ENCODE measurements at regions not wholly inside any gene's neighbourhood (a gene's known extent, or its start where the extent isn't known, plus 50 kb on each side); places are given as distances from the start of the nearest gene placed in this dataset.

DNA sequence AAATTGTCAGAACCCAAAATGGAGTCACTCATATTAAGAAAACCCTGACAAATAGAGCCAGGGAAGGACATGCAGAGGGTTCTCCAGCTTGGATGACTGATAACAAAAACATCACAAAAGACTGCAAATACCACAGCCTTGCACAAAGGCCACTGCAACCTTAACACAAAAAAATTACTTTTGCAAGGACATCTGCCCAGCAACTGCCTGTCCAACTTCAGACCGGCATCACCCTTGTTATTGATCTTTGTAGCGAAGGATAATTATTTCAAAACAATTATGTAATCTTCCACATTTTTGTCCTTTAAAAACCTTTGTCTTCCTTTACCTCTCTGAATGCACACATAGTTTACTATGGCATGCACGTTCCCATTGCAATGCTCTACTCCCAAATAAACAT is 100.6 kb upstream of the TBX3 start:
- TF ChIP-seq, protein P1, sequence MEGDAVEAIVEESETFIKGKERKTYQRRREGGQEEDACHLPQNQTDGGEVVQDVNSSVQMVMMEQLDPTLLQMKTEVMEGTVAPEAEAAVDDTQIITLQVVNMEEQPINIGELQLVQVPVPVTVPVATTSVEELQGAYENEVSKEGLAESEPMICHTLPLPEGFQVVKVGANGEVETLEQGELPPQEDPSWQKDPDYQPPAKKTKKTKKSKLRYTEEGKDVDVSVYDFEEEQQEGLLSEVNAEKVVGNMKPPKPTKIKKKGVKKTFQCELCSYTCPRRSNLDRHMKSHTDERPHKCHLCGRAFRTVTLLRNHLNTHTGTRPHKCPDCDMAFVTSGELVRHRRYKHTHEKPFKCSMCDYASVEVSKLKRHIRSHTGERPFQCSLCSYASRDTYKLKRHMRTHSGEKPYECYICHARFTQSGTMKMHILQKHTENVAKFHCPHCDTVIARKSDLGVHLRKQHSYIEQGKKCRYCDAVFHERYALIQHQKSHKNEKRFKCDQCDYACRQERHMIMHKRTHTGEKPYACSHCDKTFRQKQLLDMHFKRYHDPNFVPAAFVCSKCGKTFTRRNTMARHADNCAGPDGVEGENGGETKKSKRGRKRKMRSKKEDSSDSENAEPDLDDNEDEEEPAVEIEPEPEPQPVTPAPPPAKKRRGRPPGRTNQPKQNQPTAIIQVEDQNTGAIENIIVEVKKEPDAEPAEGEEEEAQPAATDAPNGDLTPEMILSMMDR (IDR thresholded peaks at IDR 0.05; ENCODE audit: poor library complexity, severe bottlenecking) = no peak
- TF ChIP-seq EZH2 (IDR thresholded peaks at IDR 0.05; ENCODE audit: borderline replicate concordance, insufficient read depth, low read length, poor library complexity, severe bottlenecking) = no peak
- TF ChIP-seq POLR2AphosphoS5 (IDR thresholded peaks at IDR 0.05) = no peak
- no peak for TF ChIP-seq RAD21 (conservative IDR thresholded peaks at IDR 0.05)
- TF ChIP-seq, protein P2, sequence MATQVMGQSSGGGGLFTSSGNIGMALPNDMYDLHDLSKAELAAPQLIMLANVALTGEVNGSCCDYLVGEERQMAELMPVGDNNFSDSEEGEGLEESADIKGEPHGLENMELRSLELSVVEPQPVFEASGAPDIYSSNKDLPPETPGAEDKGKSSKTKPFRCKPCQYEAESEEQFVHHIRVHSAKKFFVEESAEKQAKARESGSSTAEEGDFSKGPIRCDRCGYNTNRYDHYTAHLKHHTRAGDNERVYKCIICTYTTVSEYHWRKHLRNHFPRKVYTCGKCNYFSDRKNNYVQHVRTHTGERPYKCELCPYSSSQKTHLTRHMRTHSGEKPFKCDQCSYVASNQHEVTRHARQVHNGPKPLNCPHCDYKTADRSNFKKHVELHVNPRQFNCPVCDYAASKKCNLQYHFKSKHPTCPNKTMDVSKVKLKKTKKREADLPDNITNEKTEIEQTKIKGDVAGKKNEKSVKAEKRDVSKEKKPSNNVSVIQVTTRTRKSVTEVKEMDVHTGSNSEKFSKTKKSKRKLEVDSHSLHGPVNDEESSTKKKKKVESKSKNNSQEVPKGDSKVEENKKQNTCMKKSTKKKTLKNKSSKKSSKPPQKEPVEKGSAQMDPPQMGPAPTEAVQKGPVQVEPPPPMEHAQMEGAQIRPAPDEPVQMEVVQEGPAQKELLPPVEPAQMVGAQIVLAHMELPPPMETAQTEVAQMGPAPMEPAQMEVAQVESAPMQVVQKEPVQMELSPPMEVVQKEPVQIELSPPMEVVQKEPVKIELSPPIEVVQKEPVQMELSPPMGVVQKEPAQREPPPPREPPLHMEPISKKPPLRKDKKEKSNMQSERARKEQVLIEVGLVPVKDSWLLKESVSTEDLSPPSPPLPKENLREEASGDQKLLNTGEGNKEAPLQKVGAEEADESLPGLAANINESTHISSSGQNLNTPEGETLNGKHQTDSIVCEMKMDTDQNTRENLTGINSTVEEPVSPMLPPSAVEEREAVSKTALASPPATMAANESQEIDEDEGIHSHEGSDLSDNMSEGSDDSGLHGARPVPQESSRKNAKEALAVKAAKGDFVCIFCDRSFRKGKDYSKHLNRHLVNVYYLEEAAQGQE (IDR thresholded peaks at IDR 0.05; ENCODE audit: borderline replicate concordance) = no peak
- no peak for TF ChIP-seq TAF1 (IDR thresholded peaks at IDR 0.05; ENCODE audit: low read depth)
- no peak for TF ChIP-seq SMC3 (conservative IDR thresholded peaks at IDR 0.05; ENCODE audit: poor library complexity)
- no peak for TF ChIP-seq EP300 (conservative IDR thresholded peaks at IDR 0.05; ENCODE audit: poor library complexity, severe bottlenecking)
- TF ChIP-seq MXI1 (conservative IDR thresholded peaks at IDR 0.05; ENCODE audit: poor library complexity, severe bottlenecking) = no peak
